Neural progenitor cell (in vitro differentiated cells): ENCODE measurements at regions not wholly inside any gene's neighbourhood (a gene's known extent, or its start where the extent isn't known, plus 50 kb on each side); places are given as distances from the start of the nearest gene placed in this dataset.

Source experiments
- DNase-seq: peaks from one replicate; pipeline ENCODE4 v3.0.0-alpha.2; 2016; ENCODE audit warnings: low spot score
- H2AFZ ChIP-seq: fragments of 200-600 bp; sonication (generic); replicated peaks from 2 replicates; pipeline ENCODE4 v1.6.1; 2016; ENCODE audit warnings: antibody characterized with exemption
- H3F3A ChIP-seq: fragments of 200-600 bp; sonication (generic); 2 replicates; pipeline ENCODE4 v1.6.1; 2016; ENCODE audit warnings: antibody characterized with exemption, low read depth
- H3K27ac ChIP-seq: fragments of 200-600 bp; sonication (generic); 2 replicates; pipeline ENCODE4 v1.5.1; 2016; ENCODE audit warnings: mild to moderate bottlenecking
- H3K27me3 ChIP-seq: fragments of 200-600 bp; sonication (generic); 2 replicates; pipeline ENCODE4 v1.6.1; 2016; ENCODE audit warnings: mild to moderate bottlenecking, moderate library complexity
- H3K36me3 ChIP-seq: fragments of 200-600 bp; sonication (generic); 2 replicates; pipeline ENCODE4 v1.5.1; 2016
- H3K4me1 ChIP-seq: fragments of 200-600 bp; sonication (generic); 2 replicates; pipeline ENCODE4 v1.6.1; 2016; ENCODE audit warnings: mixed run types
- H3K4me2 ChIP-seq: fragments of 200-600 bp; sonication (generic); 2 replicates; pipeline ENCODE4 v1.6.1; 2016
- H3K4me3 ChIP-seq: fragments of 200-600 bp; sonication (generic); 2 replicates; pipeline ENCODE4 v1.5.1; 2016
- H3K79me2 ChIP-seq: fragments of 200-600 bp; sonication (generic); 2 replicates; pipeline ENCODE4 v1.6.1; 2016; ENCODE audit warnings: low read depth
- H3K9ac ChIP-seq: fragments of 200-600 bp; sonication (generic); 2 replicates; pipeline ENCODE4 v1.6.1; 2016
- H3K9me3 ChIP-seq: fragments of 200-600 bp; sonication (generic); 2 replicates; pipeline ENCODE4 v1.5.1; 2016; ENCODE audit warnings: low read depth
- H4K20me1 ChIP-seq: fragments of 200-600 bp; sonication (generic); 2 replicates; pipeline ENCODE4 v1.6.1; 2016; ENCODE audit warnings: low read depth
- H3K27ac Mint-ChIP-seq: 3 replicates; pipeline ENCODE4 v1.8.0; 2021; ENCODE audit warnings: mixed read lengths
- H3K27me3 Mint-ChIP-seq: 2 replicates; pipeline ENCODE4 v1.8.0; 2022; ENCODE audit warnings: low read depth, mild to moderate bottlenecking, inconsistent platforms, moderate library complexity, mixed read lengths; ENCODE audit not compliant: insufficient read depth
- H3K36me3 Mint-ChIP-seq: 3 replicates; pipeline ENCODE4 v1.8.0; 2021; ENCODE audit warnings: mixed read lengths
- H3K4me1 Mint-ChIP-seq: 3 replicates; pipeline ENCODE4 v1.8.0; 2021; ENCODE audit warnings: mixed read lengths
- H3K4me3 Mint-ChIP-seq: 3 replicates; pipeline ENCODE4 v1.8.0; 2021; ENCODE audit warnings: mild to moderate bottlenecking, moderate library complexity, mixed read lengths
- H3K9me3 Mint-ChIP-seq: 3 replicates; pipeline ENCODE4 v1.8.0; 2020; ENCODE audit warnings: mixed read lengths
- CTCF ChIP-seq: fragments of 200-600 bp; sonication (generic); IDR thresholded peaks from 2 replicates; pipeline ENCODE4 v1.5.1; 2017; ENCODE audit warnings: antibody characterized with exemption, mild to moderate bottlenecking
- EZH2 ChIP-seq: fragments of 200-600 bp; sonication (generic); IDR thresholded peaks from 2 replicates; pipeline ENCODE4 v1.6.1; 2017; ENCODE audit warnings: antibody characterized with exemption, mild to moderate bottlenecking, moderate library complexity
- EZH2phosphoT487 ChIP-seq: fragments of 200-600 bp; sonication (generic); IDR thresholded peaks from 2 replicates; pipeline ENCODE4 v1.6.1; 2017; ENCODE audit warnings: antibody characterized with exemption

GRCh38 chr1:229209386-229209785, 61.5 kb upstream of the RAB4A start:
- Mint-ChIP-seq H3K36me3 (no peaks in the 10 kb centered on the region), H3K27ac (no peak overlapping the region), H3K9me3 (peaks cover 2% of the 10 kb centered on the region), H3K4me1 (peaks cover 23% of the 10 kb centered on the region), H3K4me3 (no peak overlapping the region), H3K27me3 (peaks cover 5% of the 10 kb centered on the region)
- Histone ChIP-seq H3K79me2 (no peaks in the 10 kb centered on the region), H4K20me1 (no peaks in the 10 kb centered on the region), H3K4me3 (no peak overlapping the region), H2AFZ (no peak overlapping the region), H3K36me3 (no peaks in the 10 kb centered on the region), H3F3A (peaks cover 8% of the 10 kb centered on the region), H3K9ac (no peak overlapping the region), H3K27me3 (no peaks in the 10 kb centered on the region), H3K4me1 (peaks cover 13% of the 10 kb centered on the region), H3K9me3 (no peaks in the 10 kb centered on the region), H3K27ac (no peak overlapping the region), H3K4me2 (no peak overlapping the region)
- DNase-seq: no peak
- TF ChIP-seq CTCF: no peak
- no peak for TF ChIP-seq EZH2phosphoT487
- TF ChIP-seq EZH2: no peak

GRCh38 chr1:229209816-229210215, 61.1 kb upstream of the RAB4A start:
- DNase-seq: no peak
- no peaks in the 10 kb centered on the region for H3K79me2 ChIP-seq
- Mint-ChIP-seq H3K4me3 (no peak overlapping the region), H3K27me3 (peaks cover 5% of the 10 kb centered on the region), H3K36me3 (no peaks in the 10 kb centered on the region), H3K4me1 (peaks cover 19% of the 10 kb centered on the region), H3K27ac (no peak overlapping the region), H3K9me3 (peaks cover 2% of the 10 kb centered on the region)
- H3K4me3 ChIP-seq: no peak overlapping the region
- H3K36me3 ChIP-seq: no peaks in the 10 kb centered on the region
- peaks cover 9% of the 10 kb centered on the region for H3K4me1 ChIP-seq
- no peaks in the 10 kb centered on the region for H4K20me1 ChIP-seq
- H3F3A ChIP-seq: peaks cover 4% of the 10 kb centered on the region
- H2AFZ ChIP-seq: no peak overlapping the region
- no peaks in the 10 kb centered on the region for H3K9me3 ChIP-seq
- H3K27ac ChIP-seq: no peak overlapping the region
- no peak overlapping the region for H3K4me2 ChIP-seq
- no peak for TF ChIP-seq EZH2phosphoT487
- no peak for TF ChIP-seq CTCF
- TF ChIP-seq EZH2: no peak
- H3K27me3 ChIP-seq: no peaks in the 10 kb centered on the region
- H3K9ac ChIP-seq: no peak overlapping the region

GRCh38 chr1:229210844-229211243, 60.1 kb upstream of the RAB4A start:
- Mint-ChIP-seq H3K4me3 (no peak overlapping the region), H3K9me3 (peaks cover 2% of the 10 kb centered on the region), H3K4me1 (peaks cover 9% of the 10 kb centered on the region), H3K36me3 (no peaks in the 10 kb centered on the region), H3K27ac (no peak overlapping the region), H3K27me3 (peaks cover 5% of the 10 kb centered on the region)
- H3K4me2 ChIP-seq: no peak overlapping the region
- H3K27me3 ChIP-seq: no peaks in the 10 kb centered on the region
- H3K9ac ChIP-seq: no peak overlapping the region
- no peaks in the 10 kb centered on the region for H3K79me2 ChIP-seq
- H3F3A ChIP-seq: no peaks in the 10 kb centered on the region
- H2AFZ ChIP-seq: no peak overlapping the region
- H3K4me3 ChIP-seq: no peak overlapping the region
- H3K9me3 ChIP-seq: no peaks in the 10 kb centered on the region
- H3K27ac ChIP-seq: no peak overlapping the region
- TF ChIP-seq CTCF (no peak), EZH2phosphoT487 (no peak), EZH2 (no peak)
- no peaks in the 10 kb centered on the region for H3K4me1 ChIP-seq
- no peaks in the 10 kb centered on the region for H4K20me1 ChIP-seq
- no peak for DNase-seq
- H3K36me3 ChIP-seq: no peaks in the 10 kb centered on the region
